Transverse colon (tissue), 4 donors: ENCODE measurements at regions not wholly inside any gene's neighbourhood (a gene's known extent, or its start where the extent isn't known, plus 50 kb on each side); places are given as distances from the start of the nearest gene placed in this dataset.
"Not testable (repeated sequence)": the region's sequence is repeated elsewhere in the genome, so short reads cannot be mapped to it uniquely, and the experiment has no call there.

ENCODE experiments used
- DNase-seq: peaks from one replicate; pipeline ENCODE4 v3.0.0-alpha.2; 2019
- H3K27ac ChIP-seq, 4 donors: fragments of 200-600 bp; sonication (generic); 2 replicates each; pipeline ENCODE4 v1.5.1; 2016 to 2018; ENCODE audit warnings: inconsistent platforms in 4 of 4
- H3K27me3 ChIP-seq: fragments of 200-600 bp; sonication (generic); 2 replicates; pipeline ENCODE4 v1.5.1; 2017; ENCODE audit warnings: inconsistent platforms
- H3K36me3 ChIP-seq, 4 donors: fragments of 200-600 bp; sonication (generic); 2 replicates each; pipeline ENCODE4 v1.5.1; 2017 to 2019; ENCODE audit warnings: inconsistent platforms in 4 of 4
- H3K4me1 ChIP-seq, 4 donors: fragments of 200-600 bp; sonication (generic); 2 replicates each; pipeline ENCODE4 v1.5.1; 2017 to 2020; ENCODE audit warnings: inconsistent platforms in 4 of 4
- H3K4me3 ChIP-seq, 4 donors: fragments of 200-600 bp; sonication (generic); 1 replicate in 1 of 4; 2 replicates in 3 of 4; pipeline versions ENCODE4 v1.5.1 to v1.6.1; 2017 to 2019; ENCODE audit warnings: inconsistent platforms in 4 of 4
- H3K9me3 ChIP-seq, 2 donors: fragments of 200-600 bp; sonication (generic); 2 replicates each; pipeline ENCODE4 v1.5.1; 2017 to 2019; ENCODE audit warnings: inconsistent platforms in 2 of 2
- CTCF ChIP-seq, 5 experiments: fragments of 200-600 bp in 3 of 5; fragments of 450-650 bp in 2 of 5; sonication (generic) in 3 of 5; IDR thresholded peaks; 1 replicate in 2 of 5; 2 replicates in 3 of 5; pipeline ENCODE4 v1.5.1; 2016 to 2017; ENCODE audit warnings: antibody characterized with exemption in 5 of 5, inconsistent platforms in 3 of 5, mild to moderate bottlenecking in 2 of 5, moderate library complexity in 1 of 5
- EP300 ChIP-seq: sonication (generic); formaldehyde crosslinking; IDR thresholded peaks from one replicate; pipeline ENCODE4 v1.6.1; 2017; ENCODE audit warnings: antibody characterized with exemption, low read depth
- POLR2A ChIP-seq: fragments of 450-650 bp; IDR thresholded peaks from one replicate; pipeline ENCODE4 v1.6.1; 2016; ENCODE audit warnings: antibody characterized with exemption, mild to moderate bottlenecking, moderate library complexity
- POLR2AphosphoS5 ChIP-seq, 3 donors: sonication (generic); formaldehyde crosslinking; IDR thresholded peaks; one replicate each; pipeline ENCODE4 v1.6.1; 2016; ENCODE audit warnings: antibody characterized with exemption in 3 of 3
- WGBS, 2 donors: methylation state at CpG; one replicate each; pipeline ENCODE4 v1.1.5; 2018; ENCODE audit warnings: low coverage in 1 of 2; 5-methylcytosine and 5-hydroxymethylcytosine counted together
- in situ Hi-C, 4 donors: fragments of 200-750 bp; cut with MboI; loops; one replicate each; pipeline versions ENCODE4 v1.15.0 to v1.15.1; 2017; ENCODE audit warnings: low sequenced_read_pairs in 3 of 4, low pct_ligation_motif_present in 1 of 4, low pct_unique_long_range_greater_than_20kb in 1 of 4
- intact Hi-C: fragments of 100-400 bp; cut with DNase I; formaldehyde crosslinking; loops from one replicate; pipeline ENCODE4 v1.15.1; 2023; ENCODE audit warnings: low total_unique reads

DNA sequence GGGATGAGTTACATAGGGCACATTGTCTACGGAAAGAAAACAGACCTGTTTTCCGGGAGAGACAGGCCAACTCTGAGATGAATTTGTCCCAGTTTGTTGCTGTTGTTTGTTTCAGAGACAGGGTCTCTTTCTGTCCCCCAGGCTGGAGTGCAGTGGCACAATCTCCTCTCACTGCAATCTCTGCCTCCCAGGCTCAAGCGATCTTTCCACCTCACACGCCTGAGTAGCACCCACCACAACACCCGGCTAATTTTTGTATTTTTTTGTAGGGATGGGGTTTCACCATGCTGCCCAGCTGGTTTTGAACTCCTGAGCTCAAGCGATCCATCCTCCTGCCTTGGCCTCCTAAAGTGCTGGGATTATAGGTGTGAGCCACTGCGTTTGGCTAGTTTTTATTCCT, 125.5 kb upstream of the ERRFI1 start:
- WGBS, 2 donors = 90% methylated on average over 3 to 7 of the region's 7 CpGs
- no peaks in the 10 kb centered on the region for H3K36me3 ChIP-seq
- no peak for TF ChIP-seq EP300
- no peak for TF ChIP-seq POLR2AphosphoS5 (IDR thresholded peaks at IDR 0.05)
- no peak for TF ChIP-seq POLR2A
- TF ChIP-seq CTCF (IDR thresholded peaks at IDR 0.05) = no peak
- H3K4me1 ChIP-seq = peaks cover 0 to 11% (median 3%) of the 10 kb centered on the region in 4 donors
- no peak overlapping the region for H3K4me3 ChIP-seq
- no peak overlapping the region for H3K27ac ChIP-seq
- DNase-seq = no peak
- intact Hi-C loops = no loop called here
- H3K27me3 ChIP-seq = no peaks in the 10 kb centered on the region
- in situ Hi-C loops = no loop called here
- H3K9me3 ChIP-seq = no peaks in the 10 kb centered on the region

DNA sequence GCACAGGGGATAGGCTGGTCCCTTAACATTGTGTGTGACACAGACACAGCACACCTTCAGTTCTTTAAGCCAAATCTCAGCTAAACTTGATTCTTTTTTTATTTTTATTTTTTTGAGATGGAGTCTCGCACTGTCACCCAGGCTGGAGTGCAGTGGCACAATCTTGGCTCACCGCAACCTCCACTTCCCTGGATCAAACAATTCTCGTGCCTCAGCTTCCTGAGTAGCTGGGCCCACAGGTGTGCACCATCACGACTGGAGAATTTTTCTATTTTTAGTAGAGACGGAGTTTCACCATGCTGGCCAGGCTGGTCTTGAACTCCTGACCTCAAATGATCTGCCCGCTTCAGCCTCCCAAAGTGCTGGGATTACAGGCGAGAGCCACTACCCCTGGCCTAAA, 123.6 kb upstream of the ERRFI1 start:
- H3K4me3 ChIP-seq, DNase-seq, H3K36me3 ChIP-seq, intact Hi-C loops, H3K9me3 ChIP-seq, H3K4me1 ChIP-seq, in situ Hi-C loops, H3K27ac ChIP-seq, H3K27me3 ChIP-seq: not testable (repeated sequence)
- WGBS, 2 donors = 77 to 100% methylated on average over 1 to 7 of the region's 7 CpGs

- in situ Hi-C loops = no loop called here
- no peak for DNase-seq
- Histone ChIP-seq H3K27me3 (no peaks in the 10 kb centered on the region), H3K36me3 (no peaks in the 10 kb centered on the region), H3K9me3 (no peaks in the 10 kb centered on the region), H3K27ac (no peak overlapping the region), H3K4me1 (no peaks in the 10 kb centered on the region), H3K4me3 (no peak overlapping the region)
- TF ChIP-seq EP300 (no peak), POLR2A (no peak), CTCF (IDR thresholded peaks at IDR 0.05) (no peak), POLR2AphosphoS5 (IDR thresholded peaks at IDR 0.05) (no peak)
- WGBS, 2 donors = 63 to 75% methylated on average over 1 of the region's 1 CpG
- intact Hi-C loops = no loop called here
Observed at GRCh38 chr1:8147956-8148355, 121.8 kb upstream of the ERRFI1 start.

DNA sequence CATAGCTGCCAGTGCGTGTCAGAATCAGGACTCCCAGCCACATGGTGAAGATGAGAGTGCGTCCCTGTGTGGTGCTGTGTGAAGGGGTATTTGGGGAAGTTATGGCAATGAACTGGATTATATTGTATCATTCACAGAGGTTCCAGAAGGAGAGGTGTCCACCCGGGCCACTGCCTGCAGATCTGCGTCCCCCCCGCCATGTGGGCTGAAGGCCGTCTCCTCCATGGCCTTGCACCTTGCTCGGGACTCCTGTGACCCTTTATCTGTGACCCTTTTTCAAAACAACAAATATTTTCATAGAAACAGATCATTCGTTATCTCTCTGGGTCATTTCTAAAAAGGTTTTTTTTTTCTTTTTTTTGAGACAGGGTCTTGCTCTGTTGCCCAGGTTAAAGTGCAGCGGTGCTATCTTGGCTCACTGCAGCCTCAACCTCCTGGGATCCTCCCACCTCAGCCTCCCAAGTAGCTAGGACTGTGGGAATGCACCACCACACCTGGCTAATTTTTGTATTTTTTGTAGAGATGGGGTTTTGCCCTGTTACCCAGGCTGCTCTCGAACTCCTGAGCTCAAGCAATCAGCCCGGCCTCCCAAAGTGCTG, 120.2 kb upstream of the ERRFI1 start:
- Histone ChIP-seq H3K9me3 (no peaks in the 10 kb centered on the region), H3K27ac (no peak overlapping the region), H3K36me3 (no peaks in the 10 kb centered on the region), H3K27me3 (no peaks in the 10 kb centered on the region), H3K4me3 (no peak overlapping the region), H3K4me1 (peaks cover 0 to 5% (median 0%) of the 10 kb centered on the region in 4 donors)
- no peak for DNase-seq
- in situ Hi-C loops = no loop called here
- TF ChIP-seq EP300 = no peak
- TF ChIP-seq CTCF (IDR thresholded peaks at IDR 0.05) = no peak
- TF ChIP-seq POLR2A = no peak
- TF ChIP-seq POLR2AphosphoS5 (IDR thresholded peaks at IDR 0.05) = no peak
- intact Hi-C loops = no loop called here
- WGBS, 2 donors = 90 to 91% methylated on average over 2 to 11 of the region's 11 CpGs
